Transverse colon (tissue), 3 donors: ENCODE measurements at regions not wholly inside any gene's neighbourhood (a gene's known extent, or its start where the extent isn't known, plus 50 kb on each side); places are given as distances from the start of the nearest gene placed in this dataset.

Source experiments
- CTCF ChIP-seq, 5 experiments: fragments of 200-600 bp in 3 of 5; fragments of 450-650 bp in 2 of 5; sonication (generic) in 3 of 5; IDR thresholded peaks; 1 replicate in 2 of 5; 2 replicates in 3 of 5; pipeline ENCODE4 v1.5.1; 2016 to 2017; ENCODE audit warnings: antibody characterized with exemption in 5 of 5, inconsistent platforms in 3 of 5, mild to moderate bottlenecking in 2 of 5, moderate library complexity in 1 of 5
- POLR2A ChIP-seq: fragments of 450-650 bp; IDR thresholded peaks from one replicate; pipeline ENCODE4 v1.6.1; 2016; ENCODE audit warnings: antibody characterized with exemption, mild to moderate bottlenecking, moderate library complexity

- TF ChIP-seq CTCF (IDR thresholded peaks at IDR 0.05) (no peak), POLR2A (no peak)
Observed at GRCh38 chr13:34637138-34637537, 304.9 kb upstream of the NBEA start.
